Neutrophil (primary cell): ENCODE measurements at regions not wholly inside any gene's neighbourhood (a gene's known extent, or its start where the extent isn't known, plus 50 kb on each side); places are given as distances from the start of the nearest gene placed in this dataset.

Experiments used
- H3K27ac ChIP-seq: fragments of 200-600 bp; sonication (generic); 2 replicates; pipeline ENCODE4 v1.5.1; 2016; ENCODE audit warnings: mild to moderate bottlenecking, moderate library complexity
- H3K27me3 ChIP-seq: fragments of 200-600 bp; sonication (generic); 2 replicates; pipeline ENCODE4 v1.6.0; 2016; ENCODE audit warnings: mild to moderate bottlenecking
- H3K36me3 ChIP-seq: fragments of 200-600 bp; sonication (generic); 2 replicates; pipeline ENCODE4 v1.5.1; 2017
- H3K4me1 ChIP-seq, 2 experiments: fragments of 200-600 bp in 1 of 2; sonication (generic) in 1 of 2; 1 replicate in 1 of 2; 2 replicates in 1 of 2; pipeline versions ENCODE4 v1.5.1 to v1.6.1; 2013 to 2016; ENCODE audit warnings: low read depth in 1 of 2, low read length in 1 of 2, mild to moderate bottlenecking in 1 of 2, moderate library complexity in 1 of 2; ENCODE audit not compliant: control insufficient read depth in 1 of 2, insufficient read depth in 1 of 2
- H3K4me3 ChIP-seq, 2 experiments: fragments of 200-600 bp in 1 of 2; sonication (generic) in 1 of 2; 1 replicate in 1 of 2; 2 replicates in 1 of 2; pipeline ENCODE4 v1.5.1; 2013 to 2016; ENCODE audit warnings: low read depth in 1 of 2, low read length in 1 of 2, mild to moderate bottlenecking in 1 of 2, moderate library complexity in 1 of 2
- H3K9me3 ChIP-seq: fragments of 200-600 bp; sonication (generic); 2 replicates; pipeline ENCODE4 v1.5.1; 2016
- CTCF ChIP-seq: fragments of 200-600 bp; sonication (generic); IDR thresholded peaks from 2 replicates; pipeline ENCODE4 v1.5.1; 2016; ENCODE audit warnings: antibody characterized with exemption

DNA sequence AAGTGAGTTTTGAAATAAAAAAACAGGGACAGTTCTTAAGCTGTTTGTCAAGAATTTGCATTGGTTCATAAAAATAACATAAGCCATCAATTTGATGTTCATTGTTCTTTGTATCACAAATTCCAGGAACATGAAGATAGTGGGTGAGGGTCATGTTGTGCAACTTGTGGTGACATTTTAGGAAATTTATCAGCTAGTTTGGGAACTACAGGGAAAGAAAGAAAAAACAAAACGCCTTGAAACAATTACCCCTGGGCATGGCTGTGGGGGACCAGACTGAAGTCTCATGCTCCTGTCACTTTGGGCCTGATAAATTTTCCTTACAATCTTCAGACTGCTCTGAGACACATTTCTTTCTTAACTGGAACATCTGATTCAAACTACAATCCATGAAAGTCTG is 207.1 kb upstream of the CLINT1 start:
- no peaks in the 10 kb centered on the region for H3K9me3 ChIP-seq
- no peak overlapping the region for H3K27ac ChIP-seq
- no peak overlapping the region for H3K4me3 ChIP-seq
- H3K36me3 ChIP-seq = no peaks in the 10 kb centered on the region
- no peaks in the 10 kb centered on the region for H3K4me1 ChIP-seq
- peaks cover 5% of the 10 kb centered on the region for H3K27me3 ChIP-seq
- TF ChIP-seq CTCF = no peak

DNA sequence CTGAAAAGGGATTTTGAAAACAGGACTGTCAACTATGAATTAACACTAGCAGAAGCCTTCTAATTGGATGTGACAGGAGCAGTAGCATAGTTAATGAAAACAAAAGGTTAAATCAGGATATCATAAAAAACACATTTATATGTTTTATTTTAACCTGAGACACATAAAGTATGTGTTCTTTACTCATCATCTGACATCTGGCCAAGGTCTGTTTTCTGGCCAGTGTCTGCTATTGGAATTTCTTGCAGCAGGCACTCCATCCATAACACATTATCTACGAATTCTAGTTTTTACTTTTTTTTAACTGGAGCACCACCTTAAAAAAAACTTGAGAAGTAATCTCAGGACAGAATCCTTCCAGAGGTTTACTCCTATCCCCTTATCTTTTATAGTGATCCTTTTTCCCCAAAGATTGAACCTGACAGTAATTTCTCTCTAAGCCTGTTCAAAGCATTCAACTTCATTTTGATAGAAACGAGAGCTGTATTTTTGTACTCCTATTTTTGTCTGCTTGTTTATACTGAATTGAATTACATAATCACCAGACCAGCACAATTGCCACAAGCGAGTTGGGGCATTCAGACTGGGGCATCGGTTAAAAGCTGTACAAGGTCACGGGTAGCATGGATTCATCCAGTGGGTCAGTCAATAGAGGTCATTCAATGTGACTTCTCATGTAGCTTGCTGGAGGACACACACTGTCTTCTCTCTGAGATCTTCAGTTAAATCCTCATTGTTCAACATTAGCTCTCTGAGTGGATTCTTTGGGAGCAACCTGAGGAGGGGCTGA is 205.6 kb upstream of the CLINT1 start:
- no peaks in the 10 kb centered on the region for H3K9me3 ChIP-seq
- H3K36me3 ChIP-seq = no peaks in the 10 kb centered on the region
- H3K27me3 ChIP-seq = peaks cover 12% of the 10 kb centered on the region
- no peak overlapping the region for H3K27ac ChIP-seq
- TF ChIP-seq CTCF = no peak
- H3K4me1 ChIP-seq = no peaks in the 10 kb centered on the region
- H3K4me3 ChIP-seq = no peak overlapping the region

GRCh38 chr5:158063052-158063451 is 204.1 kb upstream of the CLINT1 start:
- Histone ChIP-seq H3K36me3 (no peaks in the 10 kb centered on the region), H3K4me1 (no peaks in the 10 kb centered on the region), H3K4me3 (no peak overlapping the region), H3K27ac (no peak overlapping the region), H3K9me3 (no peaks in the 10 kb centered on the region), H3K27me3 (peaks cover 26% of the 10 kb centered on the region)
- TF ChIP-seq CTCF = no peak

GRCh38 chr5:158061451-158061850 is 202.5 kb upstream of the CLINT1 start:
- Histone ChIP-seq H3K4me1 (no peaks in the 10 kb centered on the region), H3K27ac (no peak overlapping the region), H3K4me3 (no peak overlapping the region), H3K36me3 (no peaks in the 10 kb centered on the region), H3K27me3 (peaks cover 27% of the 10 kb centered on the region), H3K9me3 (no peaks in the 10 kb centered on the region)
- TF ChIP-seq CTCF = no peak

GRCh38 chr5:158060212-158060611 is 201.3 kb upstream of the CLINT1 start:
- Histone ChIP-seq H3K27me3 (peaks cover 37% of the 10 kb centered on the region), H3K36me3 (no peaks in the 10 kb centered on the region), H3K27ac (no peak overlapping the region), H3K4me3 (no peak overlapping the region), H3K9me3 (no peaks in the 10 kb centered on the region), H3K4me1 (no peaks in the 10 kb centered on the region)
- TF ChIP-seq CTCF = no peak
